Liver (tissue), 8 donors: ENCODE measurements at regions not wholly inside any gene's neighbourhood (a gene's known extent, or its start where the extent isn't known, plus 50 kb on each side); places are given as distances from the start of the nearest gene placed in this dataset.

Source experiments
- DNase-seq: peaks from one replicate; pipeline ENCODE4 v3.0.0-alpha.2; 2017; ENCODE audit warnings: low spot score
- H3K27ac ChIP-seq, 2 donors: one replicate each; pipeline ENCODE4 v1.7.0; 2013; ENCODE audit warnings: inconsistent platforms in 2 of 2, low read length in 2 of 2, control low read depth in 1 of 2, low read depth in 1 of 2, mild to moderate bottlenecking in 1 of 2
- H3K27me3 ChIP-seq, 4 donors: one replicate each; pipeline versions ENCODE4 v1.6.1 to v1.7.0; 2013; ENCODE audit warnings: low read length in 3 of 4, inconsistent platforms in 1 of 4, mild to moderate bottlenecking in 1 of 4, moderate library complexity in 1 of 4; ENCODE audit not compliant: control insufficient read depth in 4 of 4, insufficient read depth in 4 of 4
- H3K36me3 ChIP-seq, 4 donors: one replicate each; pipeline versions ENCODE4 v1.6.1 to v1.7.0; 2013; ENCODE audit warnings: low read length in 3 of 4, mild to moderate bottlenecking in 3 of 4, low read depth in 1 of 4, moderate library complexity in 1 of 4; ENCODE audit not compliant: control insufficient read depth in 4 of 4, insufficient read depth in 3 of 4
- H3K4me1 ChIP-seq, 4 donors: one replicate each; pipeline versions ENCODE4 v1.6.1 to v1.7.0; 2013; ENCODE audit warnings: low read length in 3 of 4, mild to moderate bottlenecking in 3 of 4, moderate library complexity in 1 of 4; ENCODE audit not compliant: control insufficient read depth in 4 of 4, insufficient read depth in 4 of 4
- H3K4me3 ChIP-seq, 3 donors: one replicate each; pipeline versions ENCODE4 v1.6.1 to v1.7.0; 2013; ENCODE audit warnings: low read length in 3 of 3, control low read depth in 1 of 3, low read depth in 1 of 3, mild to moderate bottlenecking in 1 of 3
- H3K9ac ChIP-seq, 2 donors: one replicate each; pipeline ENCODE4 v1.7.0; 2013; ENCODE audit warnings: low read length in 2 of 2, mild to moderate bottlenecking in 2 of 2, moderate library complexity in 2 of 2, control low read depth in 1 of 2, low read depth in 1 of 2
- H3K9me3 ChIP-seq, 4 donors: one replicate each; pipeline versions ENCODE4 v1.6.1 to v1.7.0; 2013; ENCODE audit warnings: low read length in 3 of 4; ENCODE audit not compliant: control insufficient read depth in 4 of 4
- ATF3 ChIP-seq: IDR thresholded peaks from 2 replicates; pipeline ENCODE4 v1.6.1; 2016; ENCODE audit warnings: antibody characterized with exemption
- EGR1 ChIP-seq, 2 donors: IDR thresholded peaks; 2 replicates each; pipeline ENCODE4 v1.6.1; 2016 to 2018; ENCODE audit warnings: antibody characterized with exemption in 2 of 2, low read depth in 2 of 2
- FOXA1 ChIP-seq: IDR thresholded peaks from 2 replicates; pipeline ENCODE4 v1.6.1; 2016; ENCODE audit warnings: antibody characterized with exemption
- FOXA2 ChIP-seq: IDR thresholded peaks from 2 replicates; pipeline ENCODE4 v1.6.1; 2016; ENCODE audit warnings: antibody characterized with exemption
- GABPA ChIP-seq, 2 donors: IDR thresholded peaks in 1 of 2; conservative IDR thresholded peaks in 1 of 2; 2 replicates each; pipeline ENCODE4 v1.6.1; 2016; ENCODE audit warnings: antibody characterized with exemption in 2 of 2, mild to moderate bottlenecking in 1 of 2, moderate library complexity in 1 of 2
- HNF4A ChIP-seq, 2 donors: conservative IDR thresholded peaks; 2 replicates each; pipeline ENCODE4 v1.6.1; 2016; ENCODE audit warnings: antibody characterized with exemption in 2 of 2, mild to moderate bottlenecking in 2 of 2
- HNF4G ChIP-seq: IDR thresholded peaks from 2 replicates; pipeline ENCODE4 v1.6.1; 2016; ENCODE audit warnings: antibody characterized with exemption
- JUND ChIP-seq, 2 donors: IDR thresholded peaks; 2 replicates each; pipeline ENCODE4 v1.6.1; 2016; ENCODE audit warnings: antibody characterized with exemption in 2 of 2
- NR2F2 ChIP-seq: IDR thresholded peaks from 2 replicates; pipeline ENCODE4 v1.6.1; 2016; ENCODE audit warnings: antibody characterized with exemption
- RAD21 ChIP-seq, 2 donors: IDR thresholded peaks; 2 replicates each; pipeline ENCODE4 v1.6.1; 2016; ENCODE audit warnings: antibody characterized with exemption in 2 of 2, mild to moderate bottlenecking in 2 of 2
- RXRA ChIP-seq, 2 donors: IDR thresholded peaks; 2 replicates each; pipeline ENCODE4 v1.6.1; 2017 to 2018; ENCODE audit warnings: antibody characterized with exemption in 2 of 2, mild to moderate bottlenecking in 1 of 2
- SP1 ChIP-seq: IDR thresholded peaks from 2 replicates; pipeline ENCODE4 v1.6.1; 2018; ENCODE audit warnings: antibody characterized with exemption, mild to moderate bottlenecking
- TAF1 ChIP-seq: conservative IDR thresholded peaks from 2 replicates; pipeline ENCODE4 v1.6.1; 2016; ENCODE audit warnings: antibody characterized with exemption, mild to moderate bottlenecking
- YY1 ChIP-seq: IDR thresholded peaks from 2 replicates; pipeline ENCODE4 v1.6.1; 2016; ENCODE audit warnings: antibody characterized with exemption, mild to moderate bottlenecking
- WGBS: extraction: QIAGEN DNeasy Blood & Tissue Kit; methylation state at CpG from one replicate; pipeline ENCODE4 v1.1.7; 2013; 5-methylcytosine and 5-hydroxymethylcytosine counted together
- TF ChIP-seq, protein P1 (sequence below): IDR thresholded peaks from 2 replicates; pipeline ENCODE4 v1.6.1; 2016; ENCODE audit warnings: antibody characterized with exemption
- TF ChIP-seq, protein P2 (sequence below): IDR thresholded peaks from 2 replicates; pipeline ENCODE4 v1.6.1; 2016; ENCODE audit warnings: antibody characterized with exemption
- TF ChIP-seq, protein P3 (sequence below): IDR thresholded peaks from 2 replicates; pipeline ENCODE4 v1.6.1; 2016; ENCODE audit warnings: antibody characterized with exemption, mild to moderate bottlenecking
- TF ChIP-seq, protein P4 (sequence below): fragments of 150-350 bp; IDR thresholded peaks from 2 replicates; pipeline ENCODE4 v1.5.1; 2017; ENCODE audit warnings: improper control_type of control experiment, low read depth, low read length; ENCODE audit not compliant: missing input control
- donor health status: healthy.
- donor health status: healthy.
- donor health status: healthy.
- donor health status: healthy.
- donor health status: healthy.

DNA sequence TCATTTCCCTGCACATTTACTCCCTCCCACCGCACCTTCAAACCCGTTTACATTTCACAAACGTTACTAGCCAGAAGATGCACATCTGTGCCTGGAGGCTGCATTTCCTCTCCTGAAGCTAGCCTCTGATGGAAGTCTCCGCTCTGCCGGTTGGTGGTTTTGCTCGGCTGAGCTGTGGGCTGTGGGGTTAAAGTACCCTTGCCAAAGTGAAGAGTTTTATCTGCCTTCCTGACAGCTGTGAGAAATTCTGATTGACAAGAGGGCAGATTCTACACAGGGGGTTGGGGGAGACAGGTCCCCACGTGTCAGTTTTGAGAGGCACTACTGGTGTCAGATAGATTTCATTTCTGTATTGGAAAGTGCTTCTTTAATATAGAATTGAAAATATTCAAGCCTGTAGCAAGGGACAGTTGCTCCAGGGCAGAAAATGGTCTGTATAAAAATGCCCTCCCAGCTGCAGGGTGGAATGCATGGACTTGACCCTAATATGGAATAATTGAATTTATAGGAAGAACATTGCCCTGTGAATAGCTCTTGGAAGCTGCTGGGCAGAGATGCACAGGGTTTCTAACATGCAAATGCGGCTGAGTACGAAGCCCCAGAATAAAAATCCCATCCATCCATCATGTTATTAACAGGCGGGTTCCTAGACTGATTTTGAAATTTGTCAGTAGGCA, 201.1 kb upstream of the RGMA start:
- Histone ChIP-seq H3K9me3 (peaks cover 0 to 4% (median 0%) of the 10 kb centered on the region in 4 donors), H3K9ac (no peak overlapping the region), H3K27me3 (peaks cover 0 to 6% (median 0%) of the 10 kb centered on the region in 4 donors), H3K27ac (no peak overlapping the region), H3K4me1 (no peaks in the 10 kb centered on the region), H3K36me3 (no peaks in the 10 kb centered on the region), H3K4me3 (no peak overlapping the region)
- 44% methylated on average over 10 of the region's 10 CpGs for WGBS
- DNase-seq: no peak
- TF ChIP-seq FOXA1: no peak
- TF ChIP-seq HNF4A (conservative IDR thresholded peaks at IDR 0.05): no peak
- no peak for TF ChIP-seq TAF1
- TF ChIP-seq FOXA2: no peak
- TF ChIP-seq, protein P1, sequence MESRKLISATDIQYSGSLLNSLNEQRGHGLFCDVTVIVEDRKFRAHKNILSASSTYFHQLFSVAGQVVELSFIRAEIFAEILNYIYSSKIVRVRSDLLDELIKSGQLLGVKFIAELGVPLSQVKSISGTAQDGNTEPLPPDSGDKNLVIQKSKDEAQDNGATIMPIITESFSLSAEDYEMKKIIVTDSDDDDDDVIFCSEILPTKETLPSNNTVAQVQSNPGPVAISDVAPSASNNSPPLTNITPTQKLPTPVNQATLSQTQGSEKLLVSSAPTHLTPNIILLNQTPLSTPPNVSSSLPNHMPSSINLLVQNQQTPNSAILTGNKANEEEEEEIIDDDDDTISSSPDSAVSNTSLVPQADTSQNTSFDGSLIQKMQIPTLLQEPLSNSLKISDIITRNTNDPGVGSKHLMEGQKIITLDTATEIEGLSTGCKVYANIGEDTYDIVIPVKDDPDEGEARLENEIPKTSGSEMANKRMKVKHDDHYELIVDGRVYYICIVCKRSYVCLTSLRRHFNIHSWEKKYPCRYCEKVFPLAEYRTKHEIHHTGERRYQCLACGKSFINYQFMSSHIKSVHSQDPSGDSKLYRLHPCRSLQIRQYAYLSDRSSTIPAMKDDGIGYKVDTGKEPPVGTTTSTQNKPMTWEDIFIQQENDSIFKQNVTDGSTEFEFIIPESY: no peak
- TF ChIP-seq GABPA (IDR thresholded peaks at IDR 0.05 in 1 of 2, conservative IDR thresholded peaks at IDR 0.05 in 1 of 2): no peak
- no peak for TF ChIP-seq EGR1 (IDR thresholded peaks at IDR 0.05; ENCODE audit: low read depth in 2 of 2)
- TF ChIP-seq YY1: no peak
- TF ChIP-seq SP1: no peak
- TF ChIP-seq ATF3: no peak
- TF ChIP-seq, protein P2, sequence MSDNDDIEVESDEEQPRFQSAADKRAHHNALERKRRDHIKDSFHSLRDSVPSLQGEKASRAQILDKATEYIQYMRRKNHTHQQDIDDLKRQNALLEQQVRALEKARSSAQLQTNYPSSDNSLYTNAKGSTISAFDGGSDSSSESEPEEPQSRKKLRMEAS: no peak
- TF ChIP-seq RAD21 (IDR thresholded peaks at IDR 0.05): no peak
- TF ChIP-seq, protein P3, sequence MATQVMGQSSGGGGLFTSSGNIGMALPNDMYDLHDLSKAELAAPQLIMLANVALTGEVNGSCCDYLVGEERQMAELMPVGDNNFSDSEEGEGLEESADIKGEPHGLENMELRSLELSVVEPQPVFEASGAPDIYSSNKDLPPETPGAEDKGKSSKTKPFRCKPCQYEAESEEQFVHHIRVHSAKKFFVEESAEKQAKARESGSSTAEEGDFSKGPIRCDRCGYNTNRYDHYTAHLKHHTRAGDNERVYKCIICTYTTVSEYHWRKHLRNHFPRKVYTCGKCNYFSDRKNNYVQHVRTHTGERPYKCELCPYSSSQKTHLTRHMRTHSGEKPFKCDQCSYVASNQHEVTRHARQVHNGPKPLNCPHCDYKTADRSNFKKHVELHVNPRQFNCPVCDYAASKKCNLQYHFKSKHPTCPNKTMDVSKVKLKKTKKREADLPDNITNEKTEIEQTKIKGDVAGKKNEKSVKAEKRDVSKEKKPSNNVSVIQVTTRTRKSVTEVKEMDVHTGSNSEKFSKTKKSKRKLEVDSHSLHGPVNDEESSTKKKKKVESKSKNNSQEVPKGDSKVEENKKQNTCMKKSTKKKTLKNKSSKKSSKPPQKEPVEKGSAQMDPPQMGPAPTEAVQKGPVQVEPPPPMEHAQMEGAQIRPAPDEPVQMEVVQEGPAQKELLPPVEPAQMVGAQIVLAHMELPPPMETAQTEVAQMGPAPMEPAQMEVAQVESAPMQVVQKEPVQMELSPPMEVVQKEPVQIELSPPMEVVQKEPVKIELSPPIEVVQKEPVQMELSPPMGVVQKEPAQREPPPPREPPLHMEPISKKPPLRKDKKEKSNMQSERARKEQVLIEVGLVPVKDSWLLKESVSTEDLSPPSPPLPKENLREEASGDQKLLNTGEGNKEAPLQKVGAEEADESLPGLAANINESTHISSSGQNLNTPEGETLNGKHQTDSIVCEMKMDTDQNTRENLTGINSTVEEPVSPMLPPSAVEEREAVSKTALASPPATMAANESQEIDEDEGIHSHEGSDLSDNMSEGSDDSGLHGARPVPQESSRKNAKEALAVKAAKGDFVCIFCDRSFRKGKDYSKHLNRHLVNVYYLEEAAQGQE: no peak
- TF ChIP-seq, protein P4, sequence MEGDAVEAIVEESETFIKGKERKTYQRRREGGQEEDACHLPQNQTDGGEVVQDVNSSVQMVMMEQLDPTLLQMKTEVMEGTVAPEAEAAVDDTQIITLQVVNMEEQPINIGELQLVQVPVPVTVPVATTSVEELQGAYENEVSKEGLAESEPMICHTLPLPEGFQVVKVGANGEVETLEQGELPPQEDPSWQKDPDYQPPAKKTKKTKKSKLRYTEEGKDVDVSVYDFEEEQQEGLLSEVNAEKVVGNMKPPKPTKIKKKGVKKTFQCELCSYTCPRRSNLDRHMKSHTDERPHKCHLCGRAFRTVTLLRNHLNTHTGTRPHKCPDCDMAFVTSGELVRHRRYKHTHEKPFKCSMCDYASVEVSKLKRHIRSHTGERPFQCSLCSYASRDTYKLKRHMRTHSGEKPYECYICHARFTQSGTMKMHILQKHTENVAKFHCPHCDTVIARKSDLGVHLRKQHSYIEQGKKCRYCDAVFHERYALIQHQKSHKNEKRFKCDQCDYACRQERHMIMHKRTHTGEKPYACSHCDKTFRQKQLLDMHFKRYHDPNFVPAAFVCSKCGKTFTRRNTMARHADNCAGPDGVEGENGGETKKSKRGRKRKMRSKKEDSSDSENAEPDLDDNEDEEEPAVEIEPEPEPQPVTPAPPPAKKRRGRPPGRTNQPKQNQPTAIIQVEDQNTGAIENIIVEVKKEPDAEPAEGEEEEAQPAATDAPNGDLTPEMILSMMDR: no peak
- TF ChIP-seq RXRA (IDR thresholded peaks at IDR 0.05): no peak
- no peak for TF ChIP-seq NR2F2
- no peak for TF ChIP-seq JUND (IDR thresholded peaks at IDR 0.05)
- no peak for TF ChIP-seq HNF4G
